ENCODE measurements at regions not wholly inside any gene's neighbourhood (a gene's known extent, or its start where the extent isn't known, plus 50 kb on each side); places are given as distances from the start of the nearest gene placed in this dataset.
A peak's percentile ranks its signal among the peaks of the same experiment; 100 is the strongest.

DNA sequence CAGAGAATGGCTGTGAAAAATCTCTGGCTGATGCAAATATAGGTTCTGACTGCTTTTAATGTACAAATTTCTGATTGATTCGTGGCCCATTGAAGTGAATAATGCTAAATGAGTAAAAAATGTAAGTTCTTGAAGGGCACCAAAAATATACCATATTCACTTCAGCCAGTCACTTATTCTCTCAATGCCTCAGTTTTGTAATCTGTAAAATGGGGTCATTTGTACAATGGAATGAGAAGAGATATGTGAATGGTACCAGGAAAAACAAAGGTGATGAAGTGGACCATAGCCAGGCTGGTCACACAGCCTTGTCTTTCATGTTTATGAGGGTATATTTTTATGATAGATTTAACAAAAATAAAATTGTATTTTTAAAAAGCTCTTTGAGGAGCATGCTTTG lies 441.2 kb upstream of the NR3C2 start:
- FAIRE-seq, result no peak
- no peak for DNase-seq
- Histone ChIP-seq H3K9ac (ENCODE audit: low read length in 3 of 3) (no peak overlapping the region), H3K27ac (ENCODE audit: low read depth in 2 of 2, low read length in 2 of 2) (no peak overlapping the region), H3K36me3 (ENCODE audit: control insufficient read depth in 2 of 3, insufficient read depth in 3 of 3, low read length in 3 of 3) (no peaks in the 10 kb centered on the region), H3K4me1 (ENCODE audit: control insufficient read depth in 2 of 3, insufficient read depth in 2 of 3, low read depth in 1 of 3, low read length in 3 of 3) (no peaks in the 10 kb centered on the region), H3K27me3 (ENCODE audit: control insufficient read depth, insufficient read depth, low read length) (no peaks in the 10 kb centered on the region), H3K9me3 (ENCODE audit: control insufficient read depth in 2 of 3, insufficient read depth in 1 of 3, low read length in 3 of 3) (no peaks in the 10 kb centered on the region), H3K4me3 (ENCODE audit: low read length in 3 of 3) (no peak overlapping the region)
- TF ChIP-seq, protein P1, sequence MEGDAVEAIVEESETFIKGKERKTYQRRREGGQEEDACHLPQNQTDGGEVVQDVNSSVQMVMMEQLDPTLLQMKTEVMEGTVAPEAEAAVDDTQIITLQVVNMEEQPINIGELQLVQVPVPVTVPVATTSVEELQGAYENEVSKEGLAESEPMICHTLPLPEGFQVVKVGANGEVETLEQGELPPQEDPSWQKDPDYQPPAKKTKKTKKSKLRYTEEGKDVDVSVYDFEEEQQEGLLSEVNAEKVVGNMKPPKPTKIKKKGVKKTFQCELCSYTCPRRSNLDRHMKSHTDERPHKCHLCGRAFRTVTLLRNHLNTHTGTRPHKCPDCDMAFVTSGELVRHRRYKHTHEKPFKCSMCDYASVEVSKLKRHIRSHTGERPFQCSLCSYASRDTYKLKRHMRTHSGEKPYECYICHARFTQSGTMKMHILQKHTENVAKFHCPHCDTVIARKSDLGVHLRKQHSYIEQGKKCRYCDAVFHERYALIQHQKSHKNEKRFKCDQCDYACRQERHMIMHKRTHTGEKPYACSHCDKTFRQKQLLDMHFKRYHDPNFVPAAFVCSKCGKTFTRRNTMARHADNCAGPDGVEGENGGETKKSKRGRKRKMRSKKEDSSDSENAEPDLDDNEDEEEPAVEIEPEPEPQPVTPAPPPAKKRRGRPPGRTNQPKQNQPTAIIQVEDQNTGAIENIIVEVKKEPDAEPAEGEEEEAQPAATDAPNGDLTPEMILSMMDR (IDR thresholded peaks at IDR 0.05; ENCODE audit: borderline replicate concordance, extremely low read depth, insufficient read depth), result no peak
- intact Hi-C loops (cut with DNase I), result no loop called here

DNA sequence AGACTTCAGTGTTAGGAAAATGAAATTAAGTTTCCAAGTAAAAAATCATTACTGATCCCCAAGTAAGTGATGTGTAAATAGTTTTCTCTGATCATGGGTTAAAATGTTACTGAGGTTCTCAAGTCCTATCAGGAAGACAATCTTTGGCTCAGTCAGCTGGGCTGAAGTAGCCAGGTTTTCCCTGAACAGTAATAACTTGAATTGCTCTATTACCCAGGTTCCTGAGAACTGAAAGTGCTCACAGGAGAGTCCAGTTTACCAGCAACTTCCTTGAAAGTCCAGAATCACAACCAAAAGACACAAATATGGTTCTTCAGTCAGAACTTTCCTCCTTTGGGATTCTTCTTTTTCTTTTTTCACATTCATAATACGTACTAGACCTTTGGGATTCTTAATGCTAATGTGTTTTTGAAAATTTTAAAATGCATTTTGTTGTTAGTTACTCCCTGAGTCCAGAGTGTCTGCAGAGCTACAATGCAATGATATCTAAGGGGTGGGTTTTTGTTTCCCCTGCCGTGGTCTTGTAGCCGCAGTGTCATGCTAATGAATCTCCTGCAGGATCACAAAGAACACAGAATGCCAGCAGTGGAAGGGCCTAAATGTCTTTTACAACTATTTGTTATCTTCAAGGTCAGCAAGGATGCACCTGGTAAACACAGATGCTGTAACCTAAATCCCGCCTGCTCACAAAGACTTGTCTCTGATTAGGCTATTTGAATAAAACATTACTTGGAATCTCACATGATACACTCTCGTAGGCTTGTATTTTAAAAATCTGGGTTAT lies 439.8 kb upstream of the NR3C2 start:
- peak in 1 of 5 donors; percentile 20 for DNase-seq
- no peaks in the 10 kb centered on the region for H3K9me3 ChIP-seq (ENCODE audit: control insufficient read depth in 2 of 3, insufficient read depth in 1 of 3, low read length in 3 of 3)
- intact Hi-C loops (cut with DNase I), result no loop called here
- H3K27ac ChIP-seq (ENCODE audit: low read depth in 2 of 2, low read length in 2 of 2), result peak overlapping the region in 1 of 2 donors; percentile 44
- H3K36me3 ChIP-seq (ENCODE audit: control insufficient read depth in 2 of 3, insufficient read depth in 3 of 3, low read length in 3 of 3), result no peaks in the 10 kb centered on the region
- FAIRE-seq, result no peak
- H3K27me3 ChIP-seq (ENCODE audit: control insufficient read depth, insufficient read depth, low read length), result no peaks in the 10 kb centered on the region
- TF ChIP-seq, protein P1 (IDR thresholded peaks at IDR 0.05; ENCODE audit: borderline replicate concordance, extremely low read depth, insufficient read depth), result no peak
- H3K9ac ChIP-seq (ENCODE audit: low read length in 3 of 3), result no peak overlapping the region
- no peak overlapping the region for H3K4me3 ChIP-seq (ENCODE audit: low read length in 3 of 3)
- H3K4me1 ChIP-seq (ENCODE audit: control insufficient read depth in 2 of 3, insufficient read depth in 2 of 3, low read depth in 1 of 3, low read length in 3 of 3), result no peaks in the 10 kb centered on the region

DNA sequence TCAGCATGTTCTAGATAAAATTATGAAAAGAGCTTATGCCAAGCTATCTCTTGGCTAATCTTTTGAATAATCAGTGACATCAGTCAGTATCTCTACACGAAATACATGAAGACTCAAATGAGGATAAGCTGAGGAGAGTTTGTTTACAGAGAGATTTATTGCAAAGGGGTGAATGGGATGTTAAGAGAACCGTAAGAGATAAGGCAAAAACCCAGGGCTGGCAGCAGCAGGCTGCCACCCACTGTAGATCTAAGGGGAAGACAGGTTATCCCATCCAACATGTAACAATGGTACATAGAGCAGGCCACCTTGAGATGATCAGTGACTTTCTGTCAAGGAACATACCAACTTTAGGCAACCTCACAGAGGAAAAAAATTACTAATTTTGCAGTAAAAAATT lies 432.1 kb upstream of the NR3C2 start:
- Histone ChIP-seq H3K9ac (ENCODE audit: low read length in 3 of 3) (no peak overlapping the region), H3K4me1 (ENCODE audit: control insufficient read depth in 2 of 3, insufficient read depth in 2 of 3, low read depth in 1 of 3, low read length in 3 of 3) (no peaks in the 10 kb centered on the region), H3K36me3 (ENCODE audit: control insufficient read depth in 2 of 3, insufficient read depth in 3 of 3, low read length in 3 of 3) (no peaks in the 10 kb centered on the region), H3K4me3 (ENCODE audit: low read length in 3 of 3) (no peak overlapping the region), H3K9me3 (ENCODE audit: control insufficient read depth in 2 of 3, insufficient read depth in 1 of 3, low read length in 3 of 3) (no peaks in the 10 kb centered on the region), H3K27me3 (ENCODE audit: control insufficient read depth, insufficient read depth, low read length) (no peaks in the 10 kb centered on the region), H3K27ac (ENCODE audit: low read depth in 2 of 2, low read length in 2 of 2) (no peak overlapping the region)
- intact Hi-C loops (cut with DNase I), result no loop called here
- TF ChIP-seq, protein P1 (IDR thresholded peaks at IDR 0.05; ENCODE audit: borderline replicate concordance, extremely low read depth, insufficient read depth), result no peak
- DNase-seq (no peak), FAIRE-seq (no peak)
